AG09309 (cell line): ENCODE measurements at regions not wholly inside any gene's neighbourhood (a gene's known extent, or its start where the extent isn't known, plus 50 kb on each side); places are given as distances from the start of the nearest gene placed in this dataset.

Experiments
- DNase-seq: peaks from one replicate; pipeline ENCODE4 v3.0.0-alpha.2; 2010; ENCODE audit warnings: low read depth
- H3K4me3 ChIP-seq: 2 replicates; pipeline ENCODE4 v1.5.1; 2011; ENCODE audit warnings: mild to moderate bottlenecking, low read depth, low read length, moderate library complexity; ENCODE audit not compliant: control insufficient read depth
- CTCF ChIP-seq: IDR thresholded peaks from 2 replicates; pipeline ENCODE4 v1.5.1; 2011; ENCODE audit warnings: mild to moderate bottlenecking, low read depth, low read length, inconsistent platforms; ENCODE audit not compliant: insufficient read depth, control insufficient read depth; ENCODE audit errors: missing control alignments

GRCh38 chrX:139039041-139039440 is 327.5 kb upstream of the FGF13 start:
- H3K4me3 ChIP-seq = no peak overlapping the region
- no peak for DNase-seq
- no peak for TF ChIP-seq CTCF

- no peak for TF ChIP-seq CTCF
- H3K4me3 ChIP-seq = no peak overlapping the region
- DNase-seq = no peak
Measured at GRCh38 chrX:139026811-139027210, 315.3 kb upstream of the FGF13 start.

GRCh38 chrX:139026406-139026805 is 314.9 kb upstream of the FGF13 start:
- TF ChIP-seq CTCF = no peak
- H3K4me3 ChIP-seq = no peak overlapping the region

GRCh38 chrX:139025816-139026215 is 314.3 kb upstream of the FGF13 start:
- TF ChIP-seq CTCF = no peak
- H3K4me3 ChIP-seq = no peak overlapping the region
- no peak for DNase-seq

More at GRCh38 chrX:139026406-139026805, 314.9 kb upstream of the FGF13 start:
- no peak for DNase-seq

- TF ChIP-seq CTCF = no peak
- H3K4me3 ChIP-seq = no peak overlapping the region
- no peak for DNase-seq
Measured at GRCh38 chrX:139023531-139023930, 312.0 kb upstream of the FGF13 start.

- H3K4me3 ChIP-seq = no peak overlapping the region
- no peak for TF ChIP-seq CTCF
- no peak for DNase-seq
Measured at GRCh38 chrX:139020801-139021200, 309.3 kb upstream of the FGF13 start.

- no peak overlapping the region for H3K4me3 ChIP-seq
- DNase-seq = no peak
- no peak for TF ChIP-seq CTCF
Measured at GRCh38 chrX:139018436-139018835, 306.9 kb upstream of the FGF13 start.
